ENCODE measurements at regions not wholly inside any gene's neighbourhood (a gene's known extent, or its start where the extent isn't known, plus 50 kb on each side); places are given as distances from the start of the nearest gene placed in this dataset.

GRCh38 chr1:86649618-86650017 is 54.8 kb upstream of the SH3GLB1 start:
- TF ChIP-seq POLR2AphosphoS5 (IDR thresholded peaks at IDR 0.05; ENCODE audit: low read depth, low read length) (no peak), CTCF (IDR thresholded peaks at IDR 0.05; ENCODE audit: control extremely low read depth in 1 of 3, insufficient read depth in 1 of 3, low read depth in 1 of 3, low read length in 3 of 3) (no peak), JUND (IDR thresholded peaks at IDR 0.05; ENCODE audit: low read length) (no peak), MAFK (IDR thresholded peaks at IDR 0.05; ENCODE audit: low read depth, low read length) (no peak), YY1 (IDR thresholded peaks at IDR 0.05; ENCODE audit: low read depth, low read length) (no peak), NRF1 (IDR thresholded peaks at IDR 0.05; ENCODE audit: low read depth, low read length) (no peak), POLR2A (IDR thresholded peaks at IDR 0.05; ENCODE audit: control extremely low read depth in 1 of 2, low read depth in 2 of 2, low read length in 2 of 2) (no peak), EP300 (IDR thresholded peaks at IDR 0.05; ENCODE audit: borderline replicate concordance in 1 of 2, low read depth in 2 of 2, low read length in 2 of 2) (no peak), CBX5 (IDR thresholded peaks at IDR 0.05; ENCODE audit: low read depth, low read length) (no peak)

Data from H1 (cell line).